Thoracic aorta (tissue), 2 donors: ENCODE measurements at regions not wholly inside any gene's neighbourhood (a gene's known extent, or its start where the extent isn't known, plus 50 kb on each side); places are given as distances from the start of the nearest gene placed in this dataset.

Experiments
- ATAC-seq: fragments of 150-250 bp; one replicate; pipeline ENCODE4 v1.8.0; 2017; ENCODE audit warnings: low read depth; ENCODE audit not compliant: insufficient number of reproducible peaks, low FRiP score
- DNase-seq: peaks from one replicate; pipeline ENCODE4 v3.0.0-alpha.2; 2020; ENCODE audit warnings: low spot score
- H3K27ac ChIP-seq, 2 donors: fragments of 200-600 bp; sonication (generic); 1 replicate in 1 of 2; 2 replicates in 1 of 2; pipeline ENCODE4 v1.5.1; 2016; ENCODE audit warnings: mild to moderate bottlenecking in 2 of 2, moderate library complexity in 2 of 2
- H3K27me3 ChIP-seq: fragments of 200-600 bp; sonication (generic); replicated peaks from 2 replicates; pipeline ENCODE4 v1.6.0; 2016; ENCODE audit warnings: mild to moderate bottlenecking; ENCODE audit not compliant: insufficient read depth
- H3K36me3 ChIP-seq: fragments of 200-600 bp; sonication (generic); one replicate; pipeline ENCODE4 v1.5.1; 2016
- H3K4me1 ChIP-seq, 2 donors: fragments of 200-600 bp; sonication (generic); 1 replicate in 1 of 2; 2 replicates in 1 of 2; pipeline versions ENCODE4 v1.5.1 to v1.6.0; 2016; ENCODE audit warnings: low read depth in 2 of 2, mild to moderate bottlenecking in 1 of 2; ENCODE audit not compliant: control insufficient read depth in 1 of 2
- H3K4me3 ChIP-seq: fragments of 200-600 bp; sonication (generic); 2 replicates; pipeline ENCODE4 v1.5.1; 2016; ENCODE audit warnings: mild to moderate bottlenecking
- H3K9me3 ChIP-seq: fragments of 200-600 bp; sonication (generic); 2 replicates; pipeline ENCODE4 v1.5.1; 2016
- CTCF ChIP-seq: fragments of 200-600 bp; sonication (generic); IDR thresholded peaks from one replicate; pipeline ENCODE4 v1.5.1; 2019; ENCODE audit warnings: antibody characterized with exemption

GRCh38 chr5:36521219-36521618, 85.2 kb upstream of the SLC1A3 start:
- Histone ChIP-seq H3K27ac (no peak overlapping the region), H3K36me3 (no peaks in the 10 kb centered on the region), H3K4me3 (no peak overlapping the region), H3K27me3 (no peaks in the 10 kb centered on the region), H3K9me3 (no peaks in the 10 kb centered on the region), H3K4me1 (no peaks in the 10 kb centered on the region)
- DNase-seq = no peak
- TF ChIP-seq CTCF = no peak
- ATAC-seq = no peak

- no peaks in the 10 kb centered on the region for H3K27me3 ChIP-seq
- no peak for DNase-seq
- H3K4me1 ChIP-seq = no peaks in the 10 kb centered on the region
Measured at GRCh38 chr5:36521838-36522745, 84.3 kb upstream of the SLC1A3 start.

GRCh38 chr5:36522746-36523065, 83.7 kb upstream of the SLC1A3 start:
- Histone ChIP-seq H3K9me3 (no peaks in the 10 kb centered on the region), H3K4me3 (no peak overlapping the region), H3K36me3 (no peaks in the 10 kb centered on the region), H3K27ac (no peak overlapping the region), H3K4me1 (no peaks in the 10 kb centered on the region), H3K27me3 (no peaks in the 10 kb centered on the region)
- DNase-seq = no peak
- no peak for ATAC-seq
- TF ChIP-seq CTCF = no peak

More at GRCh38 chr5:36521838-36522745, 84.3 kb upstream of the SLC1A3 start:
- no peak for TF ChIP-seq CTCF
- H3K4me3 ChIP-seq = no peak overlapping the region
- no peak overlapping the region for H3K27ac ChIP-seq
- no peak for ATAC-seq
- H3K9me3 ChIP-seq = no peaks in the 10 kb centered on the region
- H3K36me3 ChIP-seq = no peaks in the 10 kb centered on the region

DNA sequence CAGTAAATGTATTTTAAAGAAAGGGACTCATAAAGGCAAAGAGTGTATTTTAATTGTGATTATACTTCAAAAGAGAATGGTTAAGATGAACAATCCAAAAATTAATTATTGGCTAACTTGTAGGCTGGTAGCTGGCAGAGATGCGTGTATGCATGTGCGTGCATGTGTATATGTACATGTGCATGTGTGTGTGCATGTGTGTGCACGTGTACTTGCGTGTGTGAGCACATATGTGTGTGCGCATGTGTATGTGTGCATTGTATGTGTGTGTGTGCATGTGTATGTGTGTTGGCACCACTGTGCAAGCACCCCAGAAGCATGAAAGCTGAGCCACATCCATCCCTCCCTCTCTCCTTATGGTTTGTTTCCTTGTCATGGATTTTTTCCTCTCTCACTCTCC, 83.0 kb upstream of the SLC1A3 start:
- DNase-seq = no peak
- ATAC-seq = no peak
- Histone ChIP-seq H3K36me3 (no peaks in the 10 kb centered on the region), H3K27ac (no peak overlapping the region), H3K9me3 (no peaks in the 10 kb centered on the region), H3K4me3 (no peak overlapping the region), H3K27me3 (no peaks in the 10 kb centered on the region), H3K4me1 (no peaks in the 10 kb centered on the region)
- TF ChIP-seq CTCF = no peak

DNA sequence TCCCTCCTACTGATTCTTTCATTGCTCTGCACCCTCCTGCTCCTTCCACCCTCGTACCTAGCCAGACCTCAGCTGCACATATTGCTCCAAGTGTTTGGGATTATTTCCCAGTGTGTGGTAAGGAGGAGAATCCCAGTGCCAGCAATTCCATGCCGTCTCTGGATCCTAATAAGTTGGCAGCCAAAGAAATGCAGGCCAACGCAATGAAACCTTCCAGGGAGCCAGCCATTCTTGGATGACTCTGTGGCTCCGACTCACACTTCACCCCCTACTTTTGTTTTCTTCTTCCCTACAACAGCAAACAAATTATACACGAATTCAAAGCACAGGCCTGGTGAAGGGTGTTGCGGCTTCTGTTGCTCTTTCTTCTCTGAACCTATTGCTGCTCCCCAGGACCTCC, 82.5 kb upstream of the SLC1A3 start:
- no peak for TF ChIP-seq CTCF
- H3K27ac ChIP-seq = no peak overlapping the region
- ATAC-seq = no peak

More for the DNA sequence above, 82.5 kb upstream of the SLC1A3 start:
- H3K36me3 ChIP-seq = no peaks in the 10 kb centered on the region
- no peak overlapping the region for H3K4me3 ChIP-seq
- H3K9me3 ChIP-seq = no peaks in the 10 kb centered on the region
- DNase-seq = no peak
- H3K27me3 ChIP-seq = no peaks in the 10 kb centered on the region
- no peaks in the 10 kb centered on the region for H3K4me1 ChIP-seq
